MCF 10A (cell line): ENCODE measurements at regions not wholly inside any gene's neighbourhood (a gene's known extent, or its start where the extent isn't known, plus 50 kb on each side); places are given as distances from the start of the nearest gene placed in this dataset.

Source experiments
- BruUV-seq: library from RNA; stranded (reverse); fragments of 400-500 nt; replicated peaks from 2 replicates; lab custom pipeline; 2021; lab: Mats Ljungman, UMichigan
- CTCF ChIA-PET: fragments of 300-600 bp; sonication (Branson Sonifier 250); formaldehyde crosslinking; extraction: SDS; loops from one replicate; lab custom pipeline; 2021; ENCODE audit warnings: antibody characterized with exemption, inconsistent platforms; lab: Yijun Ruan, JAX
- POLR2A ChIA-PET: fragments of 300-600, 350-650 bp; sonication (Branson Sonifier 250); formaldehyde crosslinking; extraction: SDS; loops from one replicate; lab custom pipeline; 2020; ENCODE audit warnings: antibody characterized with exemption, inconsistent platforms; lab: Yijun Ruan, JAX
- DNase-seq: peaks from one replicate; pipeline ENCODE4 v3.0.0-alpha.2; 2018; ENCODE audit not compliant: unreplicated experiment
- H3K27ac Mint-ChIP-seq: one replicate; pipeline ENCODE4 v1.8.0; 2022; ENCODE audit warnings: mild to moderate bottlenecking, low read depth, mixed read lengths; ENCODE audit not compliant: unreplicated experiment
- H3K27me3 Mint-ChIP-seq: one replicate; pipeline ENCODE4 v1.8.0; 2022; ENCODE audit warnings: mixed read lengths; ENCODE audit not compliant: insufficient read depth, unreplicated experiment
- H3K36me3 Mint-ChIP-seq: one replicate; pipeline ENCODE4 v1.8.0; 2022; ENCODE audit warnings: mild to moderate bottlenecking, moderate library complexity, mixed read lengths; ENCODE audit not compliant: insufficient read depth, unreplicated experiment
- H3K4me1 Mint-ChIP-seq: one replicate; pipeline ENCODE4 v1.8.0; 2022; ENCODE audit warnings: mixed read lengths; ENCODE audit not compliant: insufficient read depth, unreplicated experiment
- H3K4me3 Mint-ChIP-seq: one replicate; pipeline ENCODE4 v1.8.0; 2022; ENCODE audit warnings: mild to moderate bottlenecking, moderate library complexity, mixed read lengths; ENCODE audit not compliant: unreplicated experiment
- H3K9me3 Mint-ChIP-seq: one replicate; pipeline ENCODE4 v1.8.0; 2022; ENCODE audit warnings: mixed read lengths; ENCODE audit not compliant: unreplicated experiment
- CTCF ChIP-seq: fragments of 200-600 bp; IDR thresholded peaks from one replicate; pipeline ENCODE4 v1.8.0; 2022; ENCODE audit warnings: antibody characterized with exemption, mild to moderate bottlenecking; ENCODE audit not compliant: unreplicated experiment
- intact Hi-C: fragments of 100-400 bp; cut with micrococcal nuclease; formaldehyde crosslinking; loops from 2 replicates; pipeline ENCODE4 v1.14.1; 2022

GRCh38 chr3:159472611-159473010 lies 516.0 kb upstream of the IL12A start:
- no peaks in the 10 kb centered on the region for H3K36me3 Mint-ChIP-seq
- H3K27ac Mint-ChIP-seq, result no peak overlapping the region
- ChIA-PET CTCF (interaction anchor here (0.6 kb wide), 1 partner anchor 67 kb away, joined by 3 read pairs; no protein-coding TSS in a partner anchor), POLR2A (no interaction called here)
- H3K4me3 Mint-ChIP-seq, result no peak overlapping the region
- intact Hi-C loops, result no loop called here
- no TSS peak for BruUV-seq
- DNase-seq, result no peak
- no peaks in the 10 kb centered on the region for H3K27me3 Mint-ChIP-seq
- TF ChIP-seq CTCF, result no peak
- H3K4me1 Mint-ChIP-seq, result no peaks in the 10 kb centered on the region
- no peaks in the 10 kb centered on the region for H3K9me3 Mint-ChIP-seq

- CTCF ChIA-PET, result interaction anchor here (0.6 kb wide), 1 partner anchor 66 kb away, joined by 3 read pairs; no protein-coding TSS in a partner anchor
- H3K36me3 Mint-ChIP-seq, result no peaks in the 10 kb centered on the region
- no peak for TF ChIP-seq CTCF
- no peaks in the 10 kb centered on the region for H3K27me3 Mint-ChIP-seq
- no peak overlapping the region for H3K4me3 Mint-ChIP-seq
- H3K4me1 Mint-ChIP-seq, result no peaks in the 10 kb centered on the region
- no TSS peak for BruUV-seq
- POLR2A ChIA-PET, result no interaction called here
- H3K9me3 Mint-ChIP-seq, result no peaks in the 10 kb centered on the region
- H3K27ac Mint-ChIP-seq, result no peak overlapping the region
- intact Hi-C loops, result no loop called here
- DNase-seq, result no peak
These were observed 515.4 kb upstream of the IL12A start for GRCh38 chr3:159473206-159473605.

- intact Hi-C loops, result no loop called here
- Mint-ChIP-seq H3K27ac (no peak overlapping the region), H3K36me3 (no peaks in the 10 kb centered on the region), H3K4me1 (peaks cover 13% of the 10 kb centered on the region), H3K27me3 (no peaks in the 10 kb centered on the region), H3K9me3 (no peaks in the 10 kb centered on the region), H3K4me3 (no peak overlapping the region)
- peak; percentile 81 for DNase-seq
- ChIA-PET POLR2A (interaction anchor here (1.0 kb wide), 1 partner anchor 9 kb away, joined by 3 read pairs; no protein-coding TSS in a partner anchor), CTCF (no interaction called here)
- TF ChIP-seq CTCF, result no peak
- BruUV-seq, result no TSS peak
These were observed 508.6 kb upstream of the IL12A start for GRCh38 chr3:159480046-159480445.

GRCh38 chr3:159482241-159482993 lies 506.2 kb upstream of the IL12A start:
- no peak for DNase-seq
- no peaks in the 10 kb centered on the region for H3K27me3 Mint-ChIP-seq
- no peaks in the 10 kb centered on the region for H3K9me3 Mint-ChIP-seq
- no peaks in the 10 kb centered on the region for H3K36me3 Mint-ChIP-seq
- BruUV-seq, result no TSS peak
- intact Hi-C loops, result no loop called here
- POLR2A ChIA-PET, result no interaction called here
- no peak overlapping the region for H3K4me3 Mint-ChIP-seq
- H3K27ac Mint-ChIP-seq, result no peak overlapping the region
- TF ChIP-seq CTCF, result no peak
- peaks cover 13% of the 10 kb centered on the region for H3K4me1 Mint-ChIP-seq
- CTCF ChIA-PET, result no interaction called here
